ENCODE measurements at regions not wholly inside any gene's neighbourhood (a gene's known extent, or its start where the extent isn't known, plus 50 kb on each side); places are given as distances from the start of the nearest gene placed in this dataset.

- TF ChIP-seq POLR2AphosphoS5 (IDR thresholded peaks at IDR 0.05; ENCODE audit: low read depth) (no peak), SPI1 (IDR thresholded peaks at IDR 0.05; ENCODE audit: borderline replicate concordance, low read depth) (no peak), GABPA (IDR thresholded peaks at IDR 0.05; ENCODE audit: low read depth) (no peak)
- TF ChIP-seq, protein P1, sequence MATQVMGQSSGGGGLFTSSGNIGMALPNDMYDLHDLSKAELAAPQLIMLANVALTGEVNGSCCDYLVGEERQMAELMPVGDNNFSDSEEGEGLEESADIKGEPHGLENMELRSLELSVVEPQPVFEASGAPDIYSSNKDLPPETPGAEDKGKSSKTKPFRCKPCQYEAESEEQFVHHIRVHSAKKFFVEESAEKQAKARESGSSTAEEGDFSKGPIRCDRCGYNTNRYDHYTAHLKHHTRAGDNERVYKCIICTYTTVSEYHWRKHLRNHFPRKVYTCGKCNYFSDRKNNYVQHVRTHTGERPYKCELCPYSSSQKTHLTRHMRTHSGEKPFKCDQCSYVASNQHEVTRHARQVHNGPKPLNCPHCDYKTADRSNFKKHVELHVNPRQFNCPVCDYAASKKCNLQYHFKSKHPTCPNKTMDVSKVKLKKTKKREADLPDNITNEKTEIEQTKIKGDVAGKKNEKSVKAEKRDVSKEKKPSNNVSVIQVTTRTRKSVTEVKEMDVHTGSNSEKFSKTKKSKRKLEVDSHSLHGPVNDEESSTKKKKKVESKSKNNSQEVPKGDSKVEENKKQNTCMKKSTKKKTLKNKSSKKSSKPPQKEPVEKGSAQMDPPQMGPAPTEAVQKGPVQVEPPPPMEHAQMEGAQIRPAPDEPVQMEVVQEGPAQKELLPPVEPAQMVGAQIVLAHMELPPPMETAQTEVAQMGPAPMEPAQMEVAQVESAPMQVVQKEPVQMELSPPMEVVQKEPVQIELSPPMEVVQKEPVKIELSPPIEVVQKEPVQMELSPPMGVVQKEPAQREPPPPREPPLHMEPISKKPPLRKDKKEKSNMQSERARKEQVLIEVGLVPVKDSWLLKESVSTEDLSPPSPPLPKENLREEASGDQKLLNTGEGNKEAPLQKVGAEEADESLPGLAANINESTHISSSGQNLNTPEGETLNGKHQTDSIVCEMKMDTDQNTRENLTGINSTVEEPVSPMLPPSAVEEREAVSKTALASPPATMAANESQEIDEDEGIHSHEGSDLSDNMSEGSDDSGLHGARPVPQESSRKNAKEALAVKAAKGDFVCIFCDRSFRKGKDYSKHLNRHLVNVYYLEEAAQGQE (IDR thresholded peaks at IDR 0.05; ENCODE audit: insufficient replicate concordance, low read depth) = no peak
- TF ChIP-seq, protein P2, sequence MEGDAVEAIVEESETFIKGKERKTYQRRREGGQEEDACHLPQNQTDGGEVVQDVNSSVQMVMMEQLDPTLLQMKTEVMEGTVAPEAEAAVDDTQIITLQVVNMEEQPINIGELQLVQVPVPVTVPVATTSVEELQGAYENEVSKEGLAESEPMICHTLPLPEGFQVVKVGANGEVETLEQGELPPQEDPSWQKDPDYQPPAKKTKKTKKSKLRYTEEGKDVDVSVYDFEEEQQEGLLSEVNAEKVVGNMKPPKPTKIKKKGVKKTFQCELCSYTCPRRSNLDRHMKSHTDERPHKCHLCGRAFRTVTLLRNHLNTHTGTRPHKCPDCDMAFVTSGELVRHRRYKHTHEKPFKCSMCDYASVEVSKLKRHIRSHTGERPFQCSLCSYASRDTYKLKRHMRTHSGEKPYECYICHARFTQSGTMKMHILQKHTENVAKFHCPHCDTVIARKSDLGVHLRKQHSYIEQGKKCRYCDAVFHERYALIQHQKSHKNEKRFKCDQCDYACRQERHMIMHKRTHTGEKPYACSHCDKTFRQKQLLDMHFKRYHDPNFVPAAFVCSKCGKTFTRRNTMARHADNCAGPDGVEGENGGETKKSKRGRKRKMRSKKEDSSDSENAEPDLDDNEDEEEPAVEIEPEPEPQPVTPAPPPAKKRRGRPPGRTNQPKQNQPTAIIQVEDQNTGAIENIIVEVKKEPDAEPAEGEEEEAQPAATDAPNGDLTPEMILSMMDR (IDR thresholded peaks at IDR 0.05; ENCODE audit: insufficient read depth, low read length) = no peak
Observed at GRCh38 chr4:11119474-11119873, 309.2 kb downstream of the HS3ST1 start.

GRCh38 chr4:11118513-11118912 lies 310.2 kb downstream of the HS3ST1 start:
- Histone ChIP-seq H3K27ac (replicated peaks) (no peak overlapping the region), H3K4me3 (replicated peaks; ENCODE audit: insufficient read depth, low read length) (no peak overlapping the region), H3K27me3 (ENCODE audit: insufficient read depth, poor library complexity, severe bottlenecking) (no peaks in the 10 kb centered on the region)
- TF ChIP-seq, protein P2 (IDR thresholded peaks at IDR 0.05; ENCODE audit: insufficient read depth, low read length) = no peak
- no peak for TF ChIP-seq SPI1 (IDR thresholded peaks at IDR 0.05; ENCODE audit: borderline replicate concordance, low read depth)
- no peak for TF ChIP-seq POLR2AphosphoS5 (IDR thresholded peaks at IDR 0.05; ENCODE audit: low read depth)
- no peak for TF ChIP-seq GABPA (IDR thresholded peaks at IDR 0.05; ENCODE audit: low read depth)
- TF ChIP-seq, protein P1 (IDR thresholded peaks at IDR 0.05; ENCODE audit: insufficient replicate concordance, low read depth) = no peak
- no peak for DNase-seq (ENCODE audit: low read depth in 1 of 2, low spot score in 1 of 2)

More at GRCh38 chr4:11119474-11119873, 309.2 kb downstream of the HS3ST1 start:
- H3K4me3 ChIP-seq (replicated peaks; ENCODE audit: insufficient read depth, low read length) = no peak overlapping the region
- H3K27ac ChIP-seq (replicated peaks) = no peak overlapping the region
- no peak for DNase-seq (ENCODE audit: low read depth in 1 of 2, low spot score in 1 of 2)
- no peaks in the 10 kb centered on the region for H3K27me3 ChIP-seq (ENCODE audit: insufficient read depth, poor library complexity, severe bottlenecking)

- no peak overlapping the region for H3K27ac ChIP-seq (replicated peaks)
- no peak for DNase-seq (ENCODE audit: low read depth in 1 of 2, low spot score in 1 of 2)
- H3K4me3 ChIP-seq (replicated peaks; ENCODE audit: insufficient read depth, low read length) = no peak overlapping the region
- TF ChIP-seq, protein P2 (IDR thresholded peaks at IDR 0.05; ENCODE audit: insufficient read depth, low read length) = no peak
- TF ChIP-seq GABPA (IDR thresholded peaks at IDR 0.05; ENCODE audit: low read depth) (no peak), SPI1 (IDR thresholded peaks at IDR 0.05; ENCODE audit: borderline replicate concordance, low read depth) (no peak), POLR2AphosphoS5 (IDR thresholded peaks at IDR 0.05; ENCODE audit: low read depth) (no peak)
- TF ChIP-seq, protein P1 (IDR thresholded peaks at IDR 0.05; ENCODE audit: insufficient replicate concordance, low read depth) = no peak
- H3K27me3 ChIP-seq (ENCODE audit: insufficient read depth, poor library complexity, severe bottlenecking) = no peaks in the 10 kb centered on the region
Observed at GRCh38 chr4:11116940-11117339, 311.8 kb downstream of the HS3ST1 start.
